IMR-90 (cell line): ENCODE measurements at regions not wholly inside any gene's neighbourhood (a gene's known extent, or its start where the extent isn't known, plus 50 kb on each side); places are given as distances from the start of the nearest gene placed in this dataset.

Experiments used
- ATAC-seq: fragments of 200-7000 bp; cut with Tn5 transposase; 2 replicates; pipeline ENCODE4 v1.9.1; 2020; ENCODE audit warnings: low read depth, mild to moderate bottlenecking, moderate library complexity
- BruUV-seq: library from RNA; stranded (reverse); fragments of 400-500 nt; replicated peaks from 2 replicates; lab custom pipeline; 2021; lab: Mats Ljungman, UMichigan
- CTCF ChIA-PET: fragments of 300-600 bp; formaldehyde crosslinking; extraction: SDS; loops from one replicate; lab custom pipeline; 2021; ENCODE audit warnings: antibody characterized with exemption; lab: Yijun Ruan, JAX
- POLR2A ChIA-PET: fragments of 300-600 bp; sonication (Branson Sonifier 250); formaldehyde crosslinking; loops from one replicate; lab custom pipeline; 2022; ENCODE audit warnings: antibody characterized with exemption; ENCODE audit not compliant: unreplicated experiment; lab: Charles Lee
- DNase-seq: peaks from one replicate; pipeline ENCODE4 v3.0.0; 2013
- H2AFZ ChIP-seq: replicated peaks from 2 replicates; pipeline ENCODE3; 2013; ENCODE audit warnings: low read length, mild to moderate bottlenecking; ENCODE audit not compliant: poor library complexity
- H2AK5ac ChIP-seq: 2 replicates; pipeline ENCODE4 v1.6.1; 2013; ENCODE audit warnings: low read depth, low read length, inconsistent platforms
- H2AK9ac ChIP-seq: replicated peaks from 2 replicates; pipeline ENCODE3; 2013; ENCODE audit warnings: mild to moderate bottlenecking, low read depth, low read length, moderate library complexity; ENCODE audit not compliant: poor library complexity
- H2BK120ac ChIP-seq: 2 replicates; pipeline ENCODE4 v1.6.1; 2013; ENCODE audit warnings: low read depth, low read length, inconsistent platforms
- H2BK15ac ChIP-seq: 3 replicates; pipeline ENCODE4 v1.6.1; 2013; ENCODE audit warnings: low read depth, low read length, inconsistent platforms
- H2BK20ac ChIP-seq: 2 replicates; pipeline ENCODE4 v1.6.1; 2013; ENCODE audit warnings: low read depth, mild to moderate bottlenecking, inconsistent platforms, low read length, moderate library complexity
- H2BK5ac ChIP-seq: 2 replicates; pipeline ENCODE4 v1.6.1; 2013; ENCODE audit warnings: mild to moderate bottlenecking, low read depth, low read length, inconsistent platforms; ENCODE audit not compliant: poor library complexity, severe bottlenecking
- H3K14ac ChIP-seq: replicated peaks from 2 replicates; pipeline ENCODE4 v1.6.1; 2013; ENCODE audit warnings: low read depth, low read length, inconsistent platforms
- H3K18ac ChIP-seq: 2 replicates; pipeline ENCODE4 v1.6.1; 2013; ENCODE audit warnings: low read depth, low read length, control low read depth
- H3K23ac ChIP-seq: 2 replicates; pipeline ENCODE4 v1.6.1; 2013; ENCODE audit warnings: low read depth, low read length, inconsistent platforms
- H3K27ac ChIP-seq: 2 replicates; pipeline ENCODE4 v1.5.1; 2013; ENCODE audit warnings: mild to moderate bottlenecking, control low read depth, low read length; ENCODE audit not compliant: insufficient read depth
- H3K27me3 ChIP-seq: 2 replicates; pipeline ENCODE4 v1.6.1; 2013; ENCODE audit warnings: low read length; ENCODE audit not compliant: control insufficient read depth, insufficient read depth
- H3K36me3 ChIP-seq: 2 replicates; pipeline ENCODE4 v1.6.1; 2013; ENCODE audit warnings: low read length, mixed read lengths; ENCODE audit not compliant: control insufficient read depth, insufficient read depth
- H3K4ac ChIP-seq: 2 replicates; pipeline ENCODE4 v1.6.1; 2013; ENCODE audit warnings: low read depth, low read length, inconsistent platforms
- H3K4me1 ChIP-seq: 2 replicates; pipeline ENCODE4 v1.6.1; 2013; ENCODE audit warnings: low read length, mixed read lengths; ENCODE audit not compliant: control insufficient read depth, insufficient read depth
- H3K4me2 ChIP-seq: 2 replicates; pipeline ENCODE4 v1.6.1; 2013; ENCODE audit warnings: low read depth, mild to moderate bottlenecking, control low read depth, low read length, moderate library complexity
- H3K4me3 ChIP-seq: 2 replicates; pipeline ENCODE4 v1.5.1; 2013; ENCODE audit warnings: low read depth, mild to moderate bottlenecking, control low read depth, low read length, moderate library complexity; ENCODE audit not compliant: insufficient read depth
- H3K56ac ChIP-seq: 2 replicates; pipeline ENCODE4 v1.6.1; 2013; ENCODE audit warnings: low read length, inconsistent platforms; ENCODE audit not compliant: insufficient read depth; ENCODE audit errors: extremely low read depth
- H3K79me1 ChIP-seq, 2 experiments: 2 replicates each; pipeline ENCODE4 v1.6.1; 2013; ENCODE audit warnings: low read length in 2 of 2, inconsistent platforms in 1 of 2, low read depth in 1 of 2
- H3K9ac ChIP-seq: 2 replicates; pipeline ENCODE4 v1.6.1; 2013; ENCODE audit warnings: low read depth, low read length, control low read depth
- H3K9me1 ChIP-seq: 2 replicates; pipeline ENCODE4 v1.6.1; 2013; ENCODE audit warnings: low read length, inconsistent platforms; ENCODE audit not compliant: insufficient read depth
- H3K9me3 ChIP-seq: 2 replicates; pipeline ENCODE4 v1.6.1; 2013; ENCODE audit warnings: low read length; ENCODE audit not compliant: control insufficient read depth, insufficient read depth
- H4K20me1 ChIP-seq: 2 replicates; pipeline ENCODE4 v1.6.1; 2013; ENCODE audit warnings: low read length, inconsistent platforms; ENCODE audit not compliant: insufficient read depth
- H4K5ac ChIP-seq: 2 replicates; pipeline ENCODE4 v1.6.1; 2013; ENCODE audit warnings: mild to moderate bottlenecking, low read depth, low read length, control low read depth
- H4K8ac ChIP-seq, 2 experiments: 2 replicates each; pipeline ENCODE4 v1.6.1; 2013; ENCODE audit warnings: low read depth in 2 of 2, low read length in 2 of 2, control low read depth in 1 of 2, inconsistent platforms in 1 of 2
- H4K91ac ChIP-seq: 2 replicates; pipeline ENCODE4 v1.6.1; 2013; ENCODE audit warnings: low read depth, low read length, inconsistent platforms; ENCODE audit not compliant: insufficient read depth
- BHLHE40 ChIP-seq: fragments of 150-350 bp; IDR thresholded peaks from 2 replicates; pipeline ENCODE4 v1.6.1; 2016; ENCODE audit warnings: mild to moderate bottlenecking, low read depth, low read length
- CEBPB ChIP-seq: IDR thresholded peaks from 2 replicates; pipeline ENCODE4 v1.6.1; 2012; ENCODE audit warnings: low read depth, low read length, improper control_type of control experiment
- CHD1 ChIP-seq: IDR thresholded peaks from 2 replicates; pipeline ENCODE4 v1.6.1; 2012; ENCODE audit warnings: low read depth, low read length, improper control_type of control experiment
- CTCF ChIP-seq: conservative IDR thresholded peaks from 2 replicates; pipeline ENCODE4 v1.5.1; 2012; ENCODE audit warnings: mild to moderate bottlenecking, low read depth, low read length, improper control_type of control experiment
- ELK1 ChIP-seq: fragments of 150-350 bp; IDR thresholded peaks from 2 replicates; pipeline ENCODE4 v1.6.1; 2016; ENCODE audit warnings: low read depth, mild to moderate bottlenecking, low read length, moderate library complexity, borderline replicate concordance
- FOS ChIP-seq: fragments of 150-350 bp; IDR thresholded peaks from 2 replicates; pipeline ENCODE4 v1.6.1; 2016; ENCODE audit warnings: low read depth, low read length
- MAFK ChIP-seq: IDR thresholded peaks from 2 replicates; pipeline ENCODE4 v1.6.1; 2012; ENCODE audit warnings: low read depth, low read length, improper control_type of control experiment
- MAZ ChIP-seq: IDR thresholded peaks from 2 replicates; pipeline ENCODE4 v1.6.1; 2012; ENCODE audit warnings: low read depth, mild to moderate bottlenecking, low read length, improper control_type of control experiment, moderate library complexity, borderline replicate concordance
- MXI1 ChIP-seq: IDR thresholded peaks from 2 replicates; pipeline ENCODE4 v1.6.1; 2012; ENCODE audit warnings: low read depth, mild to moderate bottlenecking, low read length, moderate library complexity, borderline replicate concordance
- NFE2L2 ChIP-seq: fragments of 150-350 bp; IDR thresholded peaks from 2 replicates; pipeline ENCODE4 v1.6.1; 2016; ENCODE audit warnings: low read depth, mild to moderate bottlenecking, low read length
- POLR2A ChIP-seq: IDR thresholded peaks from 2 replicates; pipeline ENCODE4 v1.6.1; 2012; ENCODE audit warnings: mild to moderate bottlenecking, low read depth, low read length
- RAD21 ChIP-seq: IDR thresholded peaks from 2 replicates; pipeline ENCODE4 v1.6.1; 2012; ENCODE audit warnings: low read length, improper control_type of control experiment
- RCOR1 ChIP-seq: IDR thresholded peaks from 2 replicates; pipeline ENCODE4 v1.6.1; 2012; ENCODE audit warnings: mild to moderate bottlenecking, low read length, improper control_type of control experiment; ENCODE audit not compliant: insufficient replicate concordance
- RFX5 ChIP-seq: IDR thresholded peaks from 2 replicates; pipeline ENCODE4 v1.8.0; 2012; ENCODE audit warnings: low read depth, mild to moderate bottlenecking, low read length, moderate library complexity
- SMC3 ChIP-seq: fragments of 150-350 bp; IDR thresholded peaks from 2 replicates; pipeline ENCODE4 v1.6.1; 2016; ENCODE audit warnings: low read depth, mild to moderate bottlenecking, antibody characterized with exemption, low read length, moderate library complexity
- USF2 ChIP-seq: fragments of 150-350 bp; IDR thresholded peaks from 2 replicates; pipeline ENCODE4 v1.6.1; 2017; ENCODE audit warnings: mild to moderate bottlenecking, antibody characterized with exemption, low read length, low read depth
- WGBS, 2 experiments: methylation state at CpG; one replicate each; pipeline versions ENCODE4 v1.1.5 to v1.1.7; 2013; ENCODE audit warnings: missing lambda C conversion rate in 2 of 2; ENCODE audit not compliant: insufficient read length in 1 of 2; ENCODE audit errors: extremely low coverage in 2 of 2; 5-methylcytosine and 5-hydroxymethylcytosine counted together
- dilution Hi-C: fragments of 300-500 bp; cut with HindIII; formaldehyde crosslinking; loops from one replicate; pipeline ENCODE4 v1.14.3; 2018; ENCODE audit warnings: low sequenced_read_pairs; ENCODE audit not compliant: unreplicated experiment
- in situ Hi-C: fragments of 300-500 bp; cut with MboI; formaldehyde crosslinking; loops from 3 replicates; pipeline ENCODE4 v1.14.3; 2019; ENCODE audit warnings: low sequenced_read_pairs, inconsistent platforms, mixed read lengths
- intact Hi-C: fragments of 100-400 bp; cut with micrococcal nuclease; formaldehyde crosslinking; loops from 2 replicates; pipeline ENCODE4 v1.10.0; 2022

- Histone ChIP-seq H3K36me3 (no peaks in the 10 kb centered on the region), H2AK5ac (no peak overlapping the region), H3K4me1 (peaks cover under 1% of the 10 kb centered on the region; the same call in 1 of the 2 replicates), H4K8ac (no peak overlapping the region), H3K79me1 (no peaks in the 10 kb centered on the region), H3K14ac (no peak overlapping the region), H2BK15ac (no peak overlapping the region), H3K18ac (no peak overlapping the region), H2BK5ac (no peak overlapping the region), H3K4me2 (no peak overlapping the region), H2BK20ac (no peak overlapping the region), H4K5ac (no peak overlapping the region), H4K20me1 (no peaks in the 10 kb centered on the region), H3K27me3 (no peaks in the 10 kb centered on the region), H2AK9ac (no peak overlapping the region), H3K4me3 (no peak overlapping the region), H3K23ac (no peak overlapping the region), H3K9me1 (no peaks in the 10 kb centered on the region), H3K27ac (no peak overlapping the region), H2AFZ (no peak overlapping the region), H3K9me3 (no peaks in the 10 kb centered on the region), H3K4ac (no peak overlapping the region), H3K56ac (no peak overlapping the region), H2BK120ac (no peak overlapping the region), H3K9ac (no peak overlapping the region), H4K91ac (no peak overlapping the region)
- in situ Hi-C loops (no loop called here), dilution Hi-C loops (no loop called here), intact Hi-C loops (no loop called here)
- ATAC-seq (no peak), DNase-seq (no peak)
- WGBS, 2 experiments, result no CpG with 5 or more reads among the region's 4 CpGs
- ChIA-PET CTCF (no interaction called here), POLR2A (no interaction called here)
- no TSS peak for BruUV-seq
- TF ChIP-seq SMC3 (no peak), MAZ (no peak), CEBPB (no peak), RFX5 (no peak), MXI1 (no peak), RAD21 (no peak), RCOR1 (no peak), FOS (no peak), MAFK (no peak), ELK1 (no peak), POLR2A (no peak), CHD1 (no peak), NFE2L2 (no peak), CTCF (no peak), BHLHE40 (no peak), USF2 (no peak)
These were observed 59.9 kb upstream of the TANK start for GRCh38 chr2:161100211-161100895.
